Loucy (cell line): ENCODE measurements at regions not wholly inside any gene's neighbourhood (a gene's known extent, or its start where the extent isn't known, plus 50 kb on each side); places are given as distances from the start of the nearest gene placed in this dataset.

ENCODE experiments used
- EZH2phosphoT487 ChIP-seq: fragments of 200-600 bp; IDR thresholded peaks from 2 replicates; pipeline ENCODE4 v1.6.1; 2018; ENCODE audit warnings: antibody characterized with exemption, mild to moderate bottlenecking, moderate library complexity, borderline replicate concordance
- TF ChIP-seq, protein P1 (sequence below): fragments of 200-600 bp; sonication (generic); conservative IDR thresholded peaks from 2 replicates; pipeline ENCODE4 v1.5.1; 2014; ENCODE audit warnings: mild to moderate bottlenecking, antibody characterized with exemption, low read length

DNA sequence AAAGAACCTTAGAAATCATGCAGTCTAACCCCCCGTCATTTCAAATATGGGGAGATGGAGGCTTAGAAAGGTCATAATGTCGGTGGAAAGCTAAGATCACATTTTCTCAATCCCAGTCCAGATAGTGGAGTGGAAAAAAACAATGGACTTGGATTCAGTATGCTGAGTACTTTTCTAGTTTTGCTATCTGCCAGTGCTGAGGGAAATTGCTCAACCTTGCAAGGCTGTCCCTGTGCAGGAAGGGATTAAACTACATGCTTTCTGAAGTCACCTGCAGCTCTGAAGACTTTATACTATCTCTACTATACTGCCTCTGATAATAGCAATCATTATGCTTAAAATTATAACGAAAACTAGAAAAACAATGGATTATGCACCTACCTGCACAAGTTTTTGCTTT, 272.8 kb downstream of the LRIG3 start:
- TF ChIP-seq, protein P1, sequence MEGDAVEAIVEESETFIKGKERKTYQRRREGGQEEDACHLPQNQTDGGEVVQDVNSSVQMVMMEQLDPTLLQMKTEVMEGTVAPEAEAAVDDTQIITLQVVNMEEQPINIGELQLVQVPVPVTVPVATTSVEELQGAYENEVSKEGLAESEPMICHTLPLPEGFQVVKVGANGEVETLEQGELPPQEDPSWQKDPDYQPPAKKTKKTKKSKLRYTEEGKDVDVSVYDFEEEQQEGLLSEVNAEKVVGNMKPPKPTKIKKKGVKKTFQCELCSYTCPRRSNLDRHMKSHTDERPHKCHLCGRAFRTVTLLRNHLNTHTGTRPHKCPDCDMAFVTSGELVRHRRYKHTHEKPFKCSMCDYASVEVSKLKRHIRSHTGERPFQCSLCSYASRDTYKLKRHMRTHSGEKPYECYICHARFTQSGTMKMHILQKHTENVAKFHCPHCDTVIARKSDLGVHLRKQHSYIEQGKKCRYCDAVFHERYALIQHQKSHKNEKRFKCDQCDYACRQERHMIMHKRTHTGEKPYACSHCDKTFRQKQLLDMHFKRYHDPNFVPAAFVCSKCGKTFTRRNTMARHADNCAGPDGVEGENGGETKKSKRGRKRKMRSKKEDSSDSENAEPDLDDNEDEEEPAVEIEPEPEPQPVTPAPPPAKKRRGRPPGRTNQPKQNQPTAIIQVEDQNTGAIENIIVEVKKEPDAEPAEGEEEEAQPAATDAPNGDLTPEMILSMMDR = no peak
- TF ChIP-seq EZH2phosphoT487 = no peak
